ENCODE measurements at regions not wholly inside any gene's neighbourhood (a gene's known extent, or its start where the extent isn't known, plus 50 kb on each side); places are given as distances from the start of the nearest gene placed in this dataset.

DNA sequence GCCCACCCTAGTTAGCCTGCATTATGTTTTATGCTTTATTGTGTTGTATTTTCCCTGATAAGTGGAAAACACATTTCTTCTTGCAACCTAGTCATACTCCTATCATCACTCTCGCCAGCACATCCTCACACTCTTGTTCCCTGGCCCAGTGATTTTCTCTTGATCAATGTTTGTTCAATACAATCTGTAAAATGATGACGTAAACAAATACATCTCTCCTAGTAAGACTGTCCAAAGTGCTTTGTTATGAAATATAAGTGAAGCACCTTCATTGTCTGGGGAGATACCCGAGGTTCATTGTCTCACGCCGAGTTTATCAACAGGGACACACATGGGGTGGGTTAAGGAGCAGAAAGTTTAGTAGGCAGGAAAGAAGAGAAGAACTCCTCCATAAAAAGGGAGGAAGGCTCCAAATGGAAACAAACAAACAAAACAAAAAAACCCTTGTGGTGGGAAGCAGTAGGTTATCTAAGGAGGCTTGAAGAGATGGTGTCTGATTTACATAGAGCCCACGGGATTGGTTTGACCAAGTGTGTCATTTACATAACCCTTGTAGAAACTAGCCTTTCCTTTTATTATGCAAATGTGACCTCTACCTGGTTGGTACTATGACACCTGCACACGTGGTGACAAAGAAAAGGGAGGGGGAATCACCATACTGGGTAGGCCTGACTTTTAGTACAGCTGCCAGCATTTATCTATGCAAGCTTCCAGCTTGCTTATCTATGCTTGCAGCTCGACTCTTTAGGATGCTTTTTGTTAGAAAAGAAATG, 1317.9 kb upstream of the SPRY2 start:
- Histone ChIP-seq H3K9me3 (no peaks in the 10 kb centered on the region), H3K4me3 (replicated peaks in 1 of 3) (no peak overlapping the region), H3K4me1 (no peaks in the 10 kb centered on the region), H3K27ac (no peak overlapping the region), H3K36me3 (no peaks in the 10 kb centered on the region), H3K27me3 (no peaks in the 10 kb centered on the region)
- TF ChIP-seq, protein P1, sequence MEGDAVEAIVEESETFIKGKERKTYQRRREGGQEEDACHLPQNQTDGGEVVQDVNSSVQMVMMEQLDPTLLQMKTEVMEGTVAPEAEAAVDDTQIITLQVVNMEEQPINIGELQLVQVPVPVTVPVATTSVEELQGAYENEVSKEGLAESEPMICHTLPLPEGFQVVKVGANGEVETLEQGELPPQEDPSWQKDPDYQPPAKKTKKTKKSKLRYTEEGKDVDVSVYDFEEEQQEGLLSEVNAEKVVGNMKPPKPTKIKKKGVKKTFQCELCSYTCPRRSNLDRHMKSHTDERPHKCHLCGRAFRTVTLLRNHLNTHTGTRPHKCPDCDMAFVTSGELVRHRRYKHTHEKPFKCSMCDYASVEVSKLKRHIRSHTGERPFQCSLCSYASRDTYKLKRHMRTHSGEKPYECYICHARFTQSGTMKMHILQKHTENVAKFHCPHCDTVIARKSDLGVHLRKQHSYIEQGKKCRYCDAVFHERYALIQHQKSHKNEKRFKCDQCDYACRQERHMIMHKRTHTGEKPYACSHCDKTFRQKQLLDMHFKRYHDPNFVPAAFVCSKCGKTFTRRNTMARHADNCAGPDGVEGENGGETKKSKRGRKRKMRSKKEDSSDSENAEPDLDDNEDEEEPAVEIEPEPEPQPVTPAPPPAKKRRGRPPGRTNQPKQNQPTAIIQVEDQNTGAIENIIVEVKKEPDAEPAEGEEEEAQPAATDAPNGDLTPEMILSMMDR (IDR thresholded peaks at IDR 0.05): no peak
- TF ChIP-seq POLR2A (IDR thresholded peaks at IDR 0.05): no peak
- WGBS, 2 donors: 77 to 82% methylated on average over 8 of the region's 8 CpGs
- DNase-seq: no peak
- intact Hi-C loops (cut with DNase I): no loop called here

DNA sequence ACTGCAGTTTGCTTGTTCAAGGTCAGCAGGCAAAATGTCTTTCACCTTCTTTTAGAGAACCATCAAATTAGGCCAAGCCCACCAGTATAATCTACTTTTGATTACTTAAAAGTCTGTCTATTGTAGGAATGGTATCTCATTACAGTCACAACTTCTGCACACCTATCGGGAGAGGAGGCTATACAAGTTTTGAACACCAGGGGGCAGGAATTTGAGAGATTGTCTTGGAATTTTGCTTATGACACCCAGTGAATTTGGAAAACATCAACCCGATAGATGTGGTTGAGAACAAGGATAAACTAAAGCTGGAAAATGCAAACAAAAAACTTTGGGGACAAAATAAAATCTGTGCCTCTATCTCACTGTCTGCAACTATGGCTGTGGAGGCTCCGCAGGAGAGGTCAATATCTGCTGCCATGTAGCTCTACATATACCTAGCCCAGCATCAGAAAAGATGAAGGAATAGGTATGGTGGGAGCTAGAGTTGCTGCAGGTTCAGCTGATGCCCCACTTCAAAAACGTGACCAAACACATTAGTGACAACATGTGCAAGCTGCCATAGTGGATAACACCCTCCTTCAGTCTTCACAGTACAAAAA, 1299.2 kb upstream of the SPRY2 start:
- no peak for TF ChIP-seq POLR2A (IDR thresholded peaks at IDR 0.05)
- TF ChIP-seq, protein P1 (IDR thresholded peaks at IDR 0.05): peak in 2 of 6 experiments; percentile 6 to 40
- WGBS, 2 donors: 82 to 85% methylated on average over 4 of the region's 4 CpGs
- H3K4me1 ChIP-seq: no peaks in the 10 kb centered on the region
- H3K27me3 ChIP-seq: no peaks in the 10 kb centered on the region
- no peak overlapping the region for H3K4me3 ChIP-seq (replicated peaks in 1 of 3)
- H3K36me3 ChIP-seq: no peaks in the 10 kb centered on the region
- intact Hi-C loops (cut with DNase I): no loop called here
- H3K9me3 ChIP-seq: no peaks in the 10 kb centered on the region
- peak in 1 of 2 donors; percentile 3 for DNase-seq
- H3K27ac ChIP-seq: no peak overlapping the region

DNA sequence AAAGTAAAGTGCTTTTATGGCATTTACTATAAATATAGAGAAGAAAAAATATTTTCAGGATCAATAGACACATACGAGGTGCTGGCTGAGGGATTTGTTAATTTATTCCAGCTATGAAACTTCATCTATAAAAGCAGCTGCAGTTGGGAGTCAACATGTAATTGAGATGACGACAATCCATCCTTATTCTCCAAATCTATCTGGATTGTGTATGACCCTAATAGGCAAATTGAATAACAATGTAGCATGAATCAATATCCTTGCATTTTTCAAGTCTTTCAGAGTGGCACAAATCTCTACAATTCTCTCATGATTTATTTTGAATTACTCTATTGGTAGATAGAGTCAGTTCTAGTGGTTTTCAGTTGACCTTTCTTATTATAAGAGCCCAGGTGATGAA, 1296.5 kb upstream of the SPRY2 start:
- Histone ChIP-seq H3K4me1 (no peaks in the 10 kb centered on the region), H3K36me3 (no peaks in the 10 kb centered on the region), H3K27me3 (no peaks in the 10 kb centered on the region), H3K9me3 (no peaks in the 10 kb centered on the region), H3K27ac (no peak overlapping the region), H3K4me3 (replicated peaks in 1 of 3) (no peak overlapping the region)
- no peak for DNase-seq
- intact Hi-C loops (cut with DNase I): no loop called here
- TF ChIP-seq, protein P1 (IDR thresholded peaks at IDR 0.05): no peak
- WGBS, 2 donors: 80 to 85% methylated on average over 2 of the region's 2 CpGs

DNA sequence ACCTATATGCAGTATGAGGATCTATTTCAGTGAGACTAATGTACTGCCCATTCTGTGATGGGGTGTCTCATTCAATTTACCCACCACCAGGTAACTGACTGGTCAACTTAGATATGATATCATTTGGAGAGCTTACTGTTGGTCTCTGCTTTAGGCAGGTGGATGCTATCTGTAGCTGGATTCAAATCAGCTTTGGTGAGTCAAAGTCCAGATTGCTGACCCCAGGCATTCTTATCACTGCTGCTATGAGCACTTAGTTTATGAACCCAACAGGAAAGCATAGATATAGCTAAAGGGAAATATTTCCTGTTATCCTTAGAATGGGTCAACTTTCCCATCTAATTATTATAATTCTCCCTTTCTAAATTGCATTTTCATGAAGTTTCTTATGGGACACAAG, 1295.2 kb upstream of the SPRY2 start:
- intact Hi-C loops (cut with DNase I): no loop called here
- Histone ChIP-seq H3K4me3 (replicated peaks in 1 of 3) (no peak overlapping the region), H3K36me3 (no peaks in the 10 kb centered on the region), H3K27ac (no peak overlapping the region), H3K9me3 (no peaks in the 10 kb centered on the region), H3K4me1 (no peaks in the 10 kb centered on the region), H3K27me3 (no peaks in the 10 kb centered on the region)
- TF ChIP-seq POLR2A (IDR thresholded peaks at IDR 0.05): no peak
- TF ChIP-seq, protein P1 (IDR thresholded peaks at IDR 0.05): no peak
- no peak for DNase-seq

DNA sequence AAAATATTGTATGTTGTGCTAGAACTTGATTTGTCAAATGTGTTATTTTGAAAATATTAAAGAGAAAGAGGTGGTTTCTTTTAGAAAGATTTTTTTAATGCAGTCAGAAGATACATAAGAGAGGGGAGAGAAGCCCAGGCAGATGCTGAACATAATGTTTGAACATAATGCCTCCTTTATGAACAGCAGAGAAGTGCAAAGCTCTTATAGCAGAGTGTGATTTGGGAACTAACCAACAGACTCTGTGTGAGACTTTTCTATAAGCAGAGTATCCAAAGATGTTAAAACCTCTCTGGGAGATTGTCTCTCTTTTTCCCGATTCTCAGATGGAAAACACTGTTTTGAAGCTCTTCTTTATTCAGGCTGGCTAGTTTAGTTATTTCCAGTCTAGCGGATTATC, 1274.1 kb upstream of the SPRY2 start:
- no peak for DNase-seq
- Histone ChIP-seq H3K9me3 (no peaks in the 10 kb centered on the region), H3K27me3 (no peaks in the 10 kb centered on the region), H3K4me3 (replicated peaks in 1 of 3) (no peak overlapping the region), H3K27ac (no peak overlapping the region), H3K4me1 (no peaks in the 10 kb centered on the region), H3K36me3 (no peaks in the 10 kb centered on the region)
- TF ChIP-seq, protein P1 (IDR thresholded peaks at IDR 0.05): no peak
- TF ChIP-seq POLR2A (IDR thresholded peaks at IDR 0.05): no peak
- intact Hi-C loops (cut with DNase I): no loop called here
- WGBS, 2 donors: 88 to 93% methylated on average over 2 of the region's 2 CpGs
